Astrocyte (in vitro differentiated cells and primary cell): ENCODE measurements at regions not wholly inside any gene's neighbourhood (a gene's known extent, or its start where the extent isn't known, plus 50 kb on each side); places are given as distances from the start of the nearest gene placed in this dataset.

Experiments
- DNase-seq: peaks from one replicate; pipeline ENCODE4 v3.0.0-alpha.2; 2010; ENCODE audit warnings: low read depth
- FAIRE-seq: peaks from 2 replicates; lab custom pipeline; 2011; peaks lifted over from hg19 to GRCh38; lab: Jason Lieb, UNC
- H2AFZ ChIP-seq: 2 replicates; pipeline ENCODE4 v1.6.0; 2012; ENCODE audit warnings: low read depth, low read length, inconsistent platforms
- H3K27ac ChIP-seq: 2 replicates; pipeline ENCODE4 v1.5.1; 2011; ENCODE audit warnings: low read depth, low read length, inconsistent platforms
- H3K27me3 ChIP-seq: 2 replicates; pipeline ENCODE4 v1.6.0; 2011; ENCODE audit warnings: low read length, inconsistent platforms; ENCODE audit not compliant: insufficient read depth
- H3K36me3 ChIP-seq: 2 replicates; pipeline ENCODE4 v1.5.1; 2011; ENCODE audit warnings: low read length, inconsistent platforms; ENCODE audit not compliant: insufficient read depth
- H3K4me1 ChIP-seq: 2 replicates; pipeline ENCODE4 v1.5.1; 2011; ENCODE audit warnings: low read length, inconsistent platforms; ENCODE audit not compliant: insufficient read depth
- H3K4me2 ChIP-seq: 2 replicates; pipeline ENCODE4 v1.6.0; 2012; ENCODE audit warnings: low read length, inconsistent platforms
- H3K4me3 ChIP-seq: 2 replicates; pipeline ENCODE4 v1.5.1; 2011; ENCODE audit warnings: low read depth, mild to moderate bottlenecking, low read length, inconsistent platforms; ENCODE audit not compliant: insufficient read depth
- H3K79me2 ChIP-seq: 2 replicates; pipeline ENCODE4 v1.6.0; 2012; ENCODE audit warnings: mild to moderate bottlenecking, low read length, inconsistent platforms; ENCODE audit not compliant: insufficient read depth
- H3K9ac ChIP-seq: 2 replicates; pipeline ENCODE4 v1.6.0; 2012; ENCODE audit warnings: mild to moderate bottlenecking, low read length, inconsistent platforms
- H3K9me3 ChIP-seq: 2 replicates; pipeline ENCODE4 v1.5.1; 2012; ENCODE audit warnings: low read depth, mild to moderate bottlenecking, low read length, inconsistent platforms; ENCODE audit not compliant: insufficient read depth
- H4K20me1 ChIP-seq: 2 replicates; pipeline ENCODE4 v1.6.0; 2012; ENCODE audit warnings: low read length, inconsistent platforms; ENCODE audit not compliant: insufficient read depth
- H3K27ac Mint-ChIP-seq: one replicate; pipeline ENCODE4 v1.8.0; 2021; ENCODE audit warnings: mild to moderate bottlenecking, mixed read lengths; ENCODE audit not compliant: unreplicated experiment
- H3K27me3 Mint-ChIP-seq: one replicate; pipeline ENCODE4 v1.8.0; 2021; ENCODE audit warnings: low read depth, mixed read lengths; ENCODE audit not compliant: unreplicated experiment
- H3K36me3 Mint-ChIP-seq: one replicate; pipeline ENCODE4 v1.8.0; 2021; ENCODE audit warnings: low read depth, mixed read lengths; ENCODE audit not compliant: unreplicated experiment
- H3K4me1 Mint-ChIP-seq: one replicate; pipeline ENCODE4 v1.8.0; 2021; ENCODE audit warnings: low read depth, mixed read lengths; ENCODE audit not compliant: unreplicated experiment
- H3K4me3 Mint-ChIP-seq: one replicate; pipeline ENCODE4 v1.8.0; 2021; ENCODE audit warnings: mild to moderate bottlenecking, moderate library complexity, mixed read lengths; ENCODE audit not compliant: unreplicated experiment
- H3K9me3 Mint-ChIP-seq: one replicate; pipeline ENCODE4 v1.8.0; 2021; ENCODE audit warnings: mild to moderate bottlenecking, mixed read lengths; ENCODE audit not compliant: unreplicated experiment
- CTCF ChIP-seq: IDR thresholded peaks from 2 replicates; pipeline ENCODE4 v1.5.1; 2011; ENCODE audit warnings: low read depth, mild to moderate bottlenecking, inconsistent platforms, low read length, moderate library complexity; ENCODE audit not compliant: insufficient read depth
- EZH2 ChIP-seq: IDR thresholded peaks from 2 replicates; pipeline ENCODE4 v1.6.1; 2012; ENCODE audit warnings: mild to moderate bottlenecking, low read length, inconsistent platforms; ENCODE audit not compliant: insufficient read depth

- H3K27me3 ChIP-seq: no peaks in the 10 kb centered on the region
- Mint-ChIP-seq H3K4me3 (no peak overlapping the region), H3K36me3 (no peaks in the 10 kb centered on the region), H3K27me3 (no peaks in the 10 kb centered on the region), H3K27ac (no peak overlapping the region), H3K9me3 (no peaks in the 10 kb centered on the region), H3K4me1 (no peaks in the 10 kb centered on the region)
- no peak overlapping the region for H3K27ac ChIP-seq
- no peaks in the 10 kb centered on the region for H4K20me1 ChIP-seq
- H3K79me2 ChIP-seq: no peaks in the 10 kb centered on the region
- no peaks in the 10 kb centered on the region for H3K36me3 ChIP-seq
- H3K9me3 ChIP-seq: no peaks in the 10 kb centered on the region
- TF ChIP-seq CTCF (no peak), EZH2 (no peak)
- no peak for FAIRE-seq
- H2AFZ ChIP-seq: no peak overlapping the region
- no peak overlapping the region for H3K4me3 ChIP-seq
- H3K4me2 ChIP-seq: no peak overlapping the region
- no peaks in the 10 kb centered on the region for H3K4me1 ChIP-seq
- H3K9ac ChIP-seq: no peak overlapping the region
- DNase-seq: no peak
Measured at GRCh38 chr10:32132357-32132946, 76.2 kb upstream of the KIF5B start.

GRCh38 chr10:32131388-32131787 lies 75.2 kb upstream of the KIF5B start:
- no peak for FAIRE-seq
- no peak overlapping the region for H3K27ac Mint-ChIP-seq

More at GRCh38 chr10:32131388-32131787, 75.2 kb upstream of the KIF5B start:
- Histone ChIP-seq H3K4me1 (no peaks in the 10 kb centered on the region), H2AFZ (no peak overlapping the region), H4K20me1 (no peaks in the 10 kb centered on the region), H3K79me2 (no peaks in the 10 kb centered on the region), H3K27me3 (no peaks in the 10 kb centered on the region), H3K4me3 (no peak overlapping the region), H3K27ac (no peak overlapping the region), H3K9me3 (no peaks in the 10 kb centered on the region), H3K36me3 (no peaks in the 10 kb centered on the region), H3K4me2 (no peak overlapping the region), H3K9ac (no peak overlapping the region)
- no peaks in the 10 kb centered on the region for H3K4me1 Mint-ChIP-seq
- H3K4me3 Mint-ChIP-seq: no peak overlapping the region
- DNase-seq: no peak
- no peaks in the 10 kb centered on the region for H3K27me3 Mint-ChIP-seq
- H3K36me3 Mint-ChIP-seq: no peaks in the 10 kb centered on the region
- H3K9me3 Mint-ChIP-seq: no peaks in the 10 kb centered on the region
- TF ChIP-seq CTCF (no peak), EZH2 (no peak)
